SK-N-SH (cell line): ENCODE measurements at regions not wholly inside any gene's neighbourhood (a gene's known extent, or its start where the extent isn't known, plus 50 kb on each side); places are given as distances from the start of the nearest gene placed in this dataset.
"Not testable (repeated sequence)": the region's sequence is repeated elsewhere in the genome, so short reads cannot be mapped to it uniquely, and the experiment has no call there.

Source experiments
- MEF2A ChIP-seq: IDR thresholded peaks from 2 replicates; pipeline ENCODE4 v1.4.0; 2012; ENCODE audit warnings: low read depth, borderline replicate concordance
- POLR2AphosphoS5 ChIP-seq: IDR thresholded peaks from 2 replicates; pipeline ENCODE4 v1.6.1; 2012; ENCODE audit warnings: low read depth, low read length
- TCF12 ChIP-seq: IDR thresholded peaks from 2 replicates; pipeline ENCODE4 v1.4.0; 2012
- TEAD4 ChIP-seq: IDR thresholded peaks from 2 replicates; pipeline ENCODE4 v1.4.0; 2012; ENCODE audit warnings: mild to moderate bottlenecking, borderline replicate concordance; ENCODE audit not compliant: insufficient read depth
- TF ChIP-seq, protein P1 (sequence below): fragments of 200-600 bp; sonication (generic); IDR thresholded peaks from 2 replicates; pipeline ENCODE4 v1.6.1; 2017; ENCODE audit warnings: antibody characterized with exemption, mild to moderate bottlenecking, moderate library complexity
- TF ChIP-seq, protein P2 (sequence below): IDR thresholded peaks from 2 replicates; pipeline ENCODE4 v1.6.1; 2012; ENCODE audit warnings: mild to moderate bottlenecking, low read depth, low read length, moderate library complexity

DNA sequence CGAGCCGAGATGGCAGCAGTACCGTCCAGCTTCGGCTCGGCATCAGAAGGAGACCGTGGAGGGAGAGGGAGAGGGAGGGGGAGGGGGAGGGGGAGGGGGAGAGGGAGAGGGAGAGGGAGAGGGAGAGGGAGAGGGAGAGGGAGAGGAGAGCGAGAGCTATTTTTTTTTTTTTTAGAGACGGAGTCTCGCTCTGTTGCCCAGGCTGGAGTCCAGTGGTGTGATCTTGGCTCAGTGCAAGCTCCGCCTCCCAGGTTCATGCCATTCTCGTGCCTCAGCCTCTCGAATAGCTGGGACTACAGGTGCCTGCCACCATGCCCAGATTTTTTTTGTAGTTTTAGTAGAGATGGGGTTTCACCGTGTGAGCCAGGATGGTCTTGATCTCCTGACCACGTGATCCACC, 106.1 kb upstream of the EEF2KMT start:
- not testable (repeated sequence) for TF ChIP-seq MEF2A, TCF12, POLR2AphosphoS5, TEAD4
- TF ChIP-seq, protein P1, sequence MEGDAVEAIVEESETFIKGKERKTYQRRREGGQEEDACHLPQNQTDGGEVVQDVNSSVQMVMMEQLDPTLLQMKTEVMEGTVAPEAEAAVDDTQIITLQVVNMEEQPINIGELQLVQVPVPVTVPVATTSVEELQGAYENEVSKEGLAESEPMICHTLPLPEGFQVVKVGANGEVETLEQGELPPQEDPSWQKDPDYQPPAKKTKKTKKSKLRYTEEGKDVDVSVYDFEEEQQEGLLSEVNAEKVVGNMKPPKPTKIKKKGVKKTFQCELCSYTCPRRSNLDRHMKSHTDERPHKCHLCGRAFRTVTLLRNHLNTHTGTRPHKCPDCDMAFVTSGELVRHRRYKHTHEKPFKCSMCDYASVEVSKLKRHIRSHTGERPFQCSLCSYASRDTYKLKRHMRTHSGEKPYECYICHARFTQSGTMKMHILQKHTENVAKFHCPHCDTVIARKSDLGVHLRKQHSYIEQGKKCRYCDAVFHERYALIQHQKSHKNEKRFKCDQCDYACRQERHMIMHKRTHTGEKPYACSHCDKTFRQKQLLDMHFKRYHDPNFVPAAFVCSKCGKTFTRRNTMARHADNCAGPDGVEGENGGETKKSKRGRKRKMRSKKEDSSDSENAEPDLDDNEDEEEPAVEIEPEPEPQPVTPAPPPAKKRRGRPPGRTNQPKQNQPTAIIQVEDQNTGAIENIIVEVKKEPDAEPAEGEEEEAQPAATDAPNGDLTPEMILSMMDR: not testable (repeated sequence)
- TF ChIP-seq, protein P2, sequence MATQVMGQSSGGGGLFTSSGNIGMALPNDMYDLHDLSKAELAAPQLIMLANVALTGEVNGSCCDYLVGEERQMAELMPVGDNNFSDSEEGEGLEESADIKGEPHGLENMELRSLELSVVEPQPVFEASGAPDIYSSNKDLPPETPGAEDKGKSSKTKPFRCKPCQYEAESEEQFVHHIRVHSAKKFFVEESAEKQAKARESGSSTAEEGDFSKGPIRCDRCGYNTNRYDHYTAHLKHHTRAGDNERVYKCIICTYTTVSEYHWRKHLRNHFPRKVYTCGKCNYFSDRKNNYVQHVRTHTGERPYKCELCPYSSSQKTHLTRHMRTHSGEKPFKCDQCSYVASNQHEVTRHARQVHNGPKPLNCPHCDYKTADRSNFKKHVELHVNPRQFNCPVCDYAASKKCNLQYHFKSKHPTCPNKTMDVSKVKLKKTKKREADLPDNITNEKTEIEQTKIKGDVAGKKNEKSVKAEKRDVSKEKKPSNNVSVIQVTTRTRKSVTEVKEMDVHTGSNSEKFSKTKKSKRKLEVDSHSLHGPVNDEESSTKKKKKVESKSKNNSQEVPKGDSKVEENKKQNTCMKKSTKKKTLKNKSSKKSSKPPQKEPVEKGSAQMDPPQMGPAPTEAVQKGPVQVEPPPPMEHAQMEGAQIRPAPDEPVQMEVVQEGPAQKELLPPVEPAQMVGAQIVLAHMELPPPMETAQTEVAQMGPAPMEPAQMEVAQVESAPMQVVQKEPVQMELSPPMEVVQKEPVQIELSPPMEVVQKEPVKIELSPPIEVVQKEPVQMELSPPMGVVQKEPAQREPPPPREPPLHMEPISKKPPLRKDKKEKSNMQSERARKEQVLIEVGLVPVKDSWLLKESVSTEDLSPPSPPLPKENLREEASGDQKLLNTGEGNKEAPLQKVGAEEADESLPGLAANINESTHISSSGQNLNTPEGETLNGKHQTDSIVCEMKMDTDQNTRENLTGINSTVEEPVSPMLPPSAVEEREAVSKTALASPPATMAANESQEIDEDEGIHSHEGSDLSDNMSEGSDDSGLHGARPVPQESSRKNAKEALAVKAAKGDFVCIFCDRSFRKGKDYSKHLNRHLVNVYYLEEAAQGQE: not testable (repeated sequence)
